Peyer's patch (tissue), 4 donors: ENCODE measurements at regions not wholly inside any gene's neighbourhood (a gene's known extent, or its start where the extent isn't known, plus 50 kb on each side); places are given as distances from the start of the nearest gene placed in this dataset.
"Not testable (repeated sequence)": the region's sequence is repeated elsewhere in the genome, so short reads cannot be mapped to it uniquely, and the experiment has no call there.

Experiments used
- DNase-seq, 3 donors: peaks; one replicate each; pipeline ENCODE4 v3.0.0-alpha.2; 2017 to 2019
- H3K27ac ChIP-seq, 4 donors: fragments of 200-600 bp; sonication (generic); one replicate each; pipeline ENCODE4 v1.5.1; 2016 to 2019
- H3K27me3 ChIP-seq, 2 donors: fragments of 200-600 bp; sonication (generic); one replicate each; pipeline ENCODE4 v1.5.1; 2019
- H3K36me3 ChIP-seq, 3 donors: fragments of 200-600 bp; sonication (generic); one replicate each; pipeline ENCODE4 v1.5.1; 2016 to 2019
- H3K4me1 ChIP-seq, 4 donors: fragments of 200-600 bp; sonication (generic); one replicate each; pipeline ENCODE4 v1.5.1; 2016 to 2019
- H3K4me3 ChIP-seq, 4 donors: fragments of 200-600 bp; sonication (generic); 1 replicate in 3 of 4; 2 replicates in 1 of 4; pipeline ENCODE4 v1.5.1; 2016 to 2019; ENCODE audit warnings: mild to moderate bottlenecking in 1 of 4
- H3K9me3 ChIP-seq, 4 donors: fragments of 200-600 bp; sonication (generic); one replicate each; pipeline ENCODE4 v1.5.1; 2016 to 2019; ENCODE audit warnings: mild to moderate bottlenecking in 1 of 4
- CTCF ChIP-seq, 6 experiments: fragments of 450-650 bp in 4 of 6; fragments of 200-600 bp in 2 of 6; sonication (generic) in 1 of 6; IDR thresholded peaks; one replicate each; pipeline ENCODE4 v1.5.1; 2017 to 2019; ENCODE audit warnings: antibody characterized with exemption in 6 of 6, mild to moderate bottlenecking in 3 of 6, moderate library complexity in 1 of 6
- POLR2A ChIP-seq, 2 donors: fragments of 450-650 bp; IDR thresholded peaks; one replicate each; pipeline ENCODE4 v1.5.1; 2017; ENCODE audit warnings: antibody characterized with exemption in 2 of 2, mild to moderate bottlenecking in 2 of 2, moderate library complexity in 2 of 2

GRCh38 chr10:62939698-62940097 is 123.5 kb upstream of the EGR2 start:
- no peak for DNase-seq
- Histone ChIP-seq H3K4me1 (no peaks in the 10 kb centered on the region), H3K4me3 (no peak overlapping the region), H3K9me3 (no peaks in the 10 kb centered on the region), H3K27me3 (no peaks in the 10 kb centered on the region), H3K27ac (no peak overlapping the region), H3K36me3 (no peaks in the 10 kb centered on the region)
- no peak for TF ChIP-seq POLR2A (IDR thresholded peaks at IDR 0.05)
- TF ChIP-seq CTCF (IDR thresholded peaks at IDR 0.05) = no peak

- Histone ChIP-seq H3K36me3 (no peaks in the 10 kb centered on the region), H3K27me3 (no peaks in the 10 kb centered on the region), H3K4me1 (no peaks in the 10 kb centered on the region), H3K27ac (no peak overlapping the region), H3K4me3 (no peak overlapping the region), H3K9me3 (no peaks in the 10 kb centered on the region)
- TF ChIP-seq CTCF (IDR thresholded peaks at IDR 0.05) (no peak), POLR2A (IDR thresholded peaks at IDR 0.05) (no peak)
- DNase-seq = no peak
These were observed 122.5 kb upstream of the EGR2 start for GRCh38 chr10:62938672-62939071.

GRCh38 chr10:62937674-62938073 is 121.5 kb upstream of the EGR2 start:
- no peak for DNase-seq
- no peak overlapping the region for H3K4me3 ChIP-seq
- no peaks in the 10 kb centered on the region for H3K4me1 ChIP-seq
- no peaks in the 10 kb centered on the region for H3K27me3 ChIP-seq
- no peaks in the 10 kb centered on the region for H3K9me3 ChIP-seq
- no peak overlapping the region for H3K27ac ChIP-seq
- TF ChIP-seq POLR2A (IDR thresholded peaks at IDR 0.05) = no peak
- TF ChIP-seq CTCF (IDR thresholded peaks at IDR 0.05) = no peak
- no peaks in the 10 kb centered on the region for H3K36me3 ChIP-seq

GRCh38 chr10:62935022-62935421 is 118.9 kb upstream of the EGR2 start:
- Histone ChIP-seq H3K36me3 (no peaks in the 10 kb centered on the region), H3K27ac (no peak overlapping the region), H3K9me3 (no peaks in the 10 kb centered on the region), H3K4me3 (no peak overlapping the region), H3K4me1 (no peaks in the 10 kb centered on the region), H3K27me3 (no peaks in the 10 kb centered on the region)
- TF ChIP-seq CTCF (IDR thresholded peaks at IDR 0.05) (no peak), POLR2A (IDR thresholded peaks at IDR 0.05) (no peak)
- no peak for DNase-seq

- Histone ChIP-seq H3K27ac (no peak overlapping the region), H3K9me3 (no peaks in the 10 kb centered on the region), H3K36me3 (no peaks in the 10 kb centered on the region), H3K27me3 (no peaks in the 10 kb centered on the region), H3K4me3 (no peak overlapping the region), H3K4me1 (no peaks in the 10 kb centered on the region)
- TF ChIP-seq CTCF (IDR thresholded peaks at IDR 0.05) = no peak
- no peak for TF ChIP-seq POLR2A (IDR thresholded peaks at IDR 0.05)
- no peak for DNase-seq
These were observed 118.1 kb upstream of the EGR2 start for GRCh38 chr10:62934258-62934657.

- not testable (repeated sequence) for H3K27me3 ChIP-seq, H3K4me1 ChIP-seq, H3K27ac ChIP-seq, H3K4me3 ChIP-seq, DNase-seq, H3K36me3 ChIP-seq, H3K9me3 ChIP-seq
These were observed 112.6 kb upstream of the EGR2 start for GRCh38 chr10:62928763-62929162.
